GM23248 (cell line): ENCODE measurements at regions not wholly inside any gene's neighbourhood (a gene's known extent, or its start where the extent isn't known, plus 50 kb on each side); places are given as distances from the start of the nearest gene placed in this dataset.

Experiments
- EZH2 ChIP-seq: fragments of 200-600 bp; sonication (generic); IDR thresholded peaks from 2 replicates; pipeline ENCODE4 v1.6.1; 2018; ENCODE audit warnings: antibody characterized with exemption, mild to moderate bottlenecking; ENCODE audit not compliant: insufficient read depth, poor library complexity, severe bottlenecking
- EZH2phosphoT487 ChIP-seq: fragments of 200-600 bp; sonication (generic); IDR thresholded peaks from 2 replicates; pipeline ENCODE4 v1.6.1; 2018; ENCODE audit warnings: antibody characterized with exemption, moderate library complexity, mild to moderate bottlenecking, low read depth; ENCODE audit not compliant: insufficient read depth

DNA sequence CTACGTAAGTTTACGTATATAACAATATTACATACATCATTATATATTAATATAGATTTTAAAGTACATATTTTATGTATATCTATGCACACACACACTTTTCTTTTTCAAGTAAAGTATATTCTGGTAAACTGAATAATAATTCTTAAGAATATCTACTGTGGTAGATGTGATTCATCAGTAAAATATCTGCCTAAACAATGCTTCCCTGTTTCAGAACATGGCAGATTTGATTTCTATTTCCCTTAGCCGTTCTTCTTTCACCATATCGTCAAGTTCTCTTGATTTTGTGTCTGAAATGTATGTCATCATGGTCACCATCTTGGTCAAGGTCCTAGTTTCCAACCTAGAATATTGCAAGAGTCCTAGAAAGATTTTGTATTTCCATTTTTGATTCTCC lies 195.6 kb downstream of the HDGFL1 start:
- TF ChIP-seq EZH2phosphoT487 (no peak), EZH2 (no peak)
